Body of pancreas (tissue), 4 donors: ENCODE measurements at regions not wholly inside any gene's neighbourhood (a gene's known extent, or its start where the extent isn't known, plus 50 kb on each side); places are given as distances from the start of the nearest gene placed in this dataset.

Experiments
- POLR2A ChIP-seq, 3 donors: fragments of 450-650 bp; IDR thresholded peaks; one replicate each; pipeline ENCODE4 v1.6.1; 2016; ENCODE audit warnings: antibody characterized with exemption in 3 of 3, mild to moderate bottlenecking in 2 of 3
- TF ChIP-seq, protein P1 (sequence below), 7 experiments: fragments of 450-650 bp in 4 of 7; fragments of 200-600 bp in 3 of 7; sonication (generic) in 3 of 7; IDR thresholded peaks; one replicate each; pipeline ENCODE4 v1.5.1; 2016 to 2019; ENCODE audit warnings: antibody characterized with exemption in 7 of 7

DNA sequence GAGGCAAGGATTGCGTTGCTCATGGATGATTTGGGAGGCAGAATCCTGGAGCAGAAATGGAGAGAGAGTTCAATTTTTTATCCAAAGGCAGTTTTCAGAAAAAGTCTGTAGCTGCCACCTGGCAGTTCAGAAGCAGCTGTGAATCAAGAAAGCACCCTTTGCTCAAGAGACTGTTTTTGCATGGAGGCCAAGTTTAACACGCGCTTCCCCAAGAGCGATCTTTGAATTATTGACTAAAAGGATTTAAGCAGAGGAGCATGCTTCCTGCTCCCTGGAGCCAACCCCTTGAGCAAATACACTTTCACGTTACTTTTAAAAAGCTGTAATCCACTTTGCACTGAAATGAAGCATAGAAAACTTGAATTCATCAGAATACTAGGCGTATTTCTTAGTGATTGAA, 252.4 kb downstream of the RNF144A start:
- TF ChIP-seq, protein P1, sequence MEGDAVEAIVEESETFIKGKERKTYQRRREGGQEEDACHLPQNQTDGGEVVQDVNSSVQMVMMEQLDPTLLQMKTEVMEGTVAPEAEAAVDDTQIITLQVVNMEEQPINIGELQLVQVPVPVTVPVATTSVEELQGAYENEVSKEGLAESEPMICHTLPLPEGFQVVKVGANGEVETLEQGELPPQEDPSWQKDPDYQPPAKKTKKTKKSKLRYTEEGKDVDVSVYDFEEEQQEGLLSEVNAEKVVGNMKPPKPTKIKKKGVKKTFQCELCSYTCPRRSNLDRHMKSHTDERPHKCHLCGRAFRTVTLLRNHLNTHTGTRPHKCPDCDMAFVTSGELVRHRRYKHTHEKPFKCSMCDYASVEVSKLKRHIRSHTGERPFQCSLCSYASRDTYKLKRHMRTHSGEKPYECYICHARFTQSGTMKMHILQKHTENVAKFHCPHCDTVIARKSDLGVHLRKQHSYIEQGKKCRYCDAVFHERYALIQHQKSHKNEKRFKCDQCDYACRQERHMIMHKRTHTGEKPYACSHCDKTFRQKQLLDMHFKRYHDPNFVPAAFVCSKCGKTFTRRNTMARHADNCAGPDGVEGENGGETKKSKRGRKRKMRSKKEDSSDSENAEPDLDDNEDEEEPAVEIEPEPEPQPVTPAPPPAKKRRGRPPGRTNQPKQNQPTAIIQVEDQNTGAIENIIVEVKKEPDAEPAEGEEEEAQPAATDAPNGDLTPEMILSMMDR (IDR thresholded peaks at IDR 0.05), result no peak
- TF ChIP-seq POLR2A (IDR thresholded peaks at IDR 0.05), result no peak
